HL-60 (cell line): ENCODE measurements at regions not wholly inside any gene's neighbourhood (a gene's known extent, or its start where the extent isn't known, plus 50 kb on each side); places are given as distances from the start of the nearest gene placed in this dataset.

Experiments
- DNase-seq, 2 experiments: peaks; one replicate each; pipeline ENCODE4 v3.0.0-alpha.2; 2010 to 2020; ENCODE audit warnings: low read depth in 1 of 2, low spot score in 1 of 2
- H3K27ac ChIP-seq: fragments of 250-450 bp; sonication (Bioruptor Pico); replicated peaks from 2 replicates; pipeline ENCODE4 v1.5.1; 2020; ENCODE audit warnings: mild to moderate bottlenecking, moderate library complexity
- H3K27me3 ChIP-seq: fragments of 250-450 bp; sonication (Bioruptor Pico); 2 replicates; pipeline ENCODE4 v1.5.1; 2021; ENCODE audit warnings: mild to moderate bottlenecking, moderate library complexity; ENCODE audit not compliant: insufficient read depth, poor library complexity, severe bottlenecking
- H3K4me3 ChIP-seq: replicated peaks from 2 replicates; pipeline ENCODE4 v1.5.1; 2011; ENCODE audit warnings: mild to moderate bottlenecking, control low read depth, low read length; ENCODE audit not compliant: insufficient read depth
- GABPA ChIP-seq: IDR thresholded peaks from 2 replicates; pipeline ENCODE4 v1.6.1; 2012; ENCODE audit warnings: low read depth
- POLR2AphosphoS5 ChIP-seq: IDR thresholded peaks from 2 replicates; pipeline ENCODE4 v1.6.1; 2012; ENCODE audit warnings: low read depth
- SPI1 ChIP-seq: IDR thresholded peaks from 2 replicates; pipeline ENCODE4 v1.6.1; 2012; ENCODE audit warnings: low read depth, mild to moderate bottlenecking, borderline replicate concordance
- TF ChIP-seq, protein P1 (sequence below): IDR thresholded peaks from one replicate; pipeline ENCODE4 v1.5.1; 2011; ENCODE audit warnings: low read length, control low read depth, inconsistent platforms; ENCODE audit not compliant: insufficient read depth
- TF ChIP-seq, protein P2 (sequence below): IDR thresholded peaks from 2 replicates; pipeline ENCODE4 v1.6.1; 2012; ENCODE audit warnings: low read depth; ENCODE audit not compliant: insufficient replicate concordance

DNA sequence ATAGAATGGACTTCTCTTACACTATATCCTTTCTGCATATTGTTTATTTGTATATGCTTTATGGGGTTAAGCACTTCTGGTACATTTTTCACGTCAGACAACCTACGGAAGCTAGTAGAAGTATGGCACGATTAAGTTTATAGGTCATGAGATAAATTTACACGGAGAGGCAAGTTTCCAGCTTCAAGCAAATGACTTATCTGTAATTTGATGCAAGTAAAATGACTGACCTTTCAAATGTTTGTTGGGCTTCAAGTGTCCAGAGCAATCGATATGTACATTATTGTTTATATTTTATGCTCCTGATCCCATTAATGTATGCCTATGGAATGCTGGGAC, 97.5 kb upstream of the EFEMP1 start:
- no peak for DNase-seq
- Histone ChIP-seq H3K27ac (no peak overlapping the region), H3K27me3 (peaks cover under 1% of the 10 kb centered on the region), H3K4me3 (no peak overlapping the region)
- TF ChIP-seq, protein P1, sequence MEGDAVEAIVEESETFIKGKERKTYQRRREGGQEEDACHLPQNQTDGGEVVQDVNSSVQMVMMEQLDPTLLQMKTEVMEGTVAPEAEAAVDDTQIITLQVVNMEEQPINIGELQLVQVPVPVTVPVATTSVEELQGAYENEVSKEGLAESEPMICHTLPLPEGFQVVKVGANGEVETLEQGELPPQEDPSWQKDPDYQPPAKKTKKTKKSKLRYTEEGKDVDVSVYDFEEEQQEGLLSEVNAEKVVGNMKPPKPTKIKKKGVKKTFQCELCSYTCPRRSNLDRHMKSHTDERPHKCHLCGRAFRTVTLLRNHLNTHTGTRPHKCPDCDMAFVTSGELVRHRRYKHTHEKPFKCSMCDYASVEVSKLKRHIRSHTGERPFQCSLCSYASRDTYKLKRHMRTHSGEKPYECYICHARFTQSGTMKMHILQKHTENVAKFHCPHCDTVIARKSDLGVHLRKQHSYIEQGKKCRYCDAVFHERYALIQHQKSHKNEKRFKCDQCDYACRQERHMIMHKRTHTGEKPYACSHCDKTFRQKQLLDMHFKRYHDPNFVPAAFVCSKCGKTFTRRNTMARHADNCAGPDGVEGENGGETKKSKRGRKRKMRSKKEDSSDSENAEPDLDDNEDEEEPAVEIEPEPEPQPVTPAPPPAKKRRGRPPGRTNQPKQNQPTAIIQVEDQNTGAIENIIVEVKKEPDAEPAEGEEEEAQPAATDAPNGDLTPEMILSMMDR, result no peak
- TF ChIP-seq GABPA (no peak), SPI1 (no peak)
- TF ChIP-seq, protein P2, sequence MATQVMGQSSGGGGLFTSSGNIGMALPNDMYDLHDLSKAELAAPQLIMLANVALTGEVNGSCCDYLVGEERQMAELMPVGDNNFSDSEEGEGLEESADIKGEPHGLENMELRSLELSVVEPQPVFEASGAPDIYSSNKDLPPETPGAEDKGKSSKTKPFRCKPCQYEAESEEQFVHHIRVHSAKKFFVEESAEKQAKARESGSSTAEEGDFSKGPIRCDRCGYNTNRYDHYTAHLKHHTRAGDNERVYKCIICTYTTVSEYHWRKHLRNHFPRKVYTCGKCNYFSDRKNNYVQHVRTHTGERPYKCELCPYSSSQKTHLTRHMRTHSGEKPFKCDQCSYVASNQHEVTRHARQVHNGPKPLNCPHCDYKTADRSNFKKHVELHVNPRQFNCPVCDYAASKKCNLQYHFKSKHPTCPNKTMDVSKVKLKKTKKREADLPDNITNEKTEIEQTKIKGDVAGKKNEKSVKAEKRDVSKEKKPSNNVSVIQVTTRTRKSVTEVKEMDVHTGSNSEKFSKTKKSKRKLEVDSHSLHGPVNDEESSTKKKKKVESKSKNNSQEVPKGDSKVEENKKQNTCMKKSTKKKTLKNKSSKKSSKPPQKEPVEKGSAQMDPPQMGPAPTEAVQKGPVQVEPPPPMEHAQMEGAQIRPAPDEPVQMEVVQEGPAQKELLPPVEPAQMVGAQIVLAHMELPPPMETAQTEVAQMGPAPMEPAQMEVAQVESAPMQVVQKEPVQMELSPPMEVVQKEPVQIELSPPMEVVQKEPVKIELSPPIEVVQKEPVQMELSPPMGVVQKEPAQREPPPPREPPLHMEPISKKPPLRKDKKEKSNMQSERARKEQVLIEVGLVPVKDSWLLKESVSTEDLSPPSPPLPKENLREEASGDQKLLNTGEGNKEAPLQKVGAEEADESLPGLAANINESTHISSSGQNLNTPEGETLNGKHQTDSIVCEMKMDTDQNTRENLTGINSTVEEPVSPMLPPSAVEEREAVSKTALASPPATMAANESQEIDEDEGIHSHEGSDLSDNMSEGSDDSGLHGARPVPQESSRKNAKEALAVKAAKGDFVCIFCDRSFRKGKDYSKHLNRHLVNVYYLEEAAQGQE, result no peak

DNA sequence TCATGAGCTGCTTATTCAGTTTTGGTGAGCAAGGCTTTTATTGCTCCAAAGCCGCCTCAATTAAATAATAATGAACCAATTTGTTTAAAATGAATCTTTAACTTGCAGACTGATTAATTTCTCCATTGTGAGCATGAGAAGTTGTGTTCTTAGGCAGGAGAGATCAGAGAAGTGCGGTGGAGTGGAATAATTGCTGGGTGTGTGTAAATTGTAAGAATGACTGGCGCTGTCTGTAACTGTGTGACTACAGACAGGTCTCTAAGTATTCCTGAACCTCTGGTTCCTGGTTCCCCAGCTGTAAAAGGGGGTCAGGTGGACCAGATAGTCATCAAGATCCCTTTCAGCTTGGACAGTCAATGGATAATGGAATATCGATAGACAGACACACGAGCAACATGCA, 98.0 kb upstream of the EFEMP1 start:
- Histone ChIP-seq H3K27ac (no peak overlapping the region), H3K4me3 (no peak overlapping the region), H3K27me3 (no peaks in the 10 kb centered on the region)
- DNase-seq, result no peak
- TF ChIP-seq, protein P2, result no peak
- TF ChIP-seq, protein P1, result no peak
- no peak for TF ChIP-seq POLR2AphosphoS5
- no peak for TF ChIP-seq SPI1
- TF ChIP-seq GABPA, result no peak

DNA sequence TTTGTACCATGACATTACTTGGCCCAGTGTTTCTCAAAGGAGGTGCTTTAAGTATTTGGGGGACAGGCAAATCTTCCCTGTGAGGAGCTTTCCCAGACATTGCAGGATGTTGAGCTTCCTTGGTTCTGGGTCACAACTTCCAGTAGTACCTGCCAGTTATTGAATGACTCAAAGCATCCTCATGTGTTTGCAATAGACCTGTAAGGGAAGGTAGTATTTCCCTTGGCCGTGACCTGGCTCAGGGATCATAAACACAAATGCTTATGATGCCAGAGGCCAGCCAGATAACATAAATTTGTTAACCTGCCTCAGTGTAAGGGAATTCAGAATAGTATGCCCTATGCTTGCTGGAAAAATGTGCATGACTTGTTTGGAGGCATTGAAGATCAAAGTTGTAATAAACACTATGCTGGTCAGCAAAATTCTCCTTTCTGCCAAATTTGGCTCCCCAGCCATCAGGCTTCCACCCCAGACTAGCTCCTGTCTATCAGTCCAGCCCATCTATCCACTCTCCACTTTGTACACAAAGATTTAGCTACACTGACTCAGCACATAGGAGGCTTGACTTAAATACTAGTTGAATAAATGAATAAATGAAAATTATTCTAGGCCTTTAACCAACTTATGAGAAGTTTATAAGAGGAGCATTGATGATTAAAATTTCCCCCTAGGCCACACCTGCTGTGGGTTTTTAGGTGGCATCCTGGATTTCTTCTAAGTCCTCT, 102.0 kb upstream of the EFEMP1 start:
- DNase-seq, result no peak
- Histone ChIP-seq H3K4me3 (no peak overlapping the region), H3K27ac (no peak overlapping the region), H3K27me3 (no peaks in the 10 kb centered on the region)
- TF ChIP-seq POLR2AphosphoS5 (no peak), SPI1 (no peak), GABPA (no peak)
- TF ChIP-seq, protein P1, result no peak
- TF ChIP-seq, protein P2, result no peak
